Astrocyte (in vitro differentiated cells and primary cell): ENCODE measurements at regions not wholly inside any gene's neighbourhood (a gene's known extent, or its start where the extent isn't known, plus 50 kb on each side); places are given as distances from the start of the nearest gene placed in this dataset.
"Not testable (repeated sequence)": the region's sequence is repeated elsewhere in the genome, so short reads cannot be mapped to it uniquely, and the experiment has no call there.

Experiments
- DNase-seq: peaks from one replicate; pipeline ENCODE4 v3.0.0-alpha.2; 2010; ENCODE audit warnings: low read depth
- FAIRE-seq: peaks from 2 replicates; lab custom pipeline; 2011; peaks lifted over from hg19 to GRCh38; lab: Jason Lieb, UNC
- H2AFZ ChIP-seq: 2 replicates; pipeline ENCODE4 v1.6.0; 2012; ENCODE audit warnings: low read depth, low read length, inconsistent platforms
- H3K27ac ChIP-seq: 2 replicates; pipeline ENCODE4 v1.5.1; 2011; ENCODE audit warnings: low read depth, low read length, inconsistent platforms
- H3K27me3 ChIP-seq: 2 replicates; pipeline ENCODE4 v1.6.0; 2011; ENCODE audit warnings: low read length, inconsistent platforms; ENCODE audit not compliant: insufficient read depth
- H3K36me3 ChIP-seq: 2 replicates; pipeline ENCODE4 v1.5.1; 2011; ENCODE audit warnings: low read length, inconsistent platforms; ENCODE audit not compliant: insufficient read depth
- H3K4me1 ChIP-seq: 2 replicates; pipeline ENCODE4 v1.5.1; 2011; ENCODE audit warnings: low read length, inconsistent platforms; ENCODE audit not compliant: insufficient read depth
- H3K4me2 ChIP-seq: 2 replicates; pipeline ENCODE4 v1.6.0; 2012; ENCODE audit warnings: low read length, inconsistent platforms
- H3K4me3 ChIP-seq: 2 replicates; pipeline ENCODE4 v1.5.1; 2011; ENCODE audit warnings: low read depth, mild to moderate bottlenecking, low read length, inconsistent platforms; ENCODE audit not compliant: insufficient read depth
- H3K79me2 ChIP-seq: 2 replicates; pipeline ENCODE4 v1.6.0; 2012; ENCODE audit warnings: mild to moderate bottlenecking, low read length, inconsistent platforms; ENCODE audit not compliant: insufficient read depth
- H3K9ac ChIP-seq: 2 replicates; pipeline ENCODE4 v1.6.0; 2012; ENCODE audit warnings: mild to moderate bottlenecking, low read length, inconsistent platforms
- H3K9me3 ChIP-seq: 2 replicates; pipeline ENCODE4 v1.5.1; 2012; ENCODE audit warnings: low read depth, mild to moderate bottlenecking, low read length, inconsistent platforms; ENCODE audit not compliant: insufficient read depth
- H4K20me1 ChIP-seq: 2 replicates; pipeline ENCODE4 v1.6.0; 2012; ENCODE audit warnings: low read length, inconsistent platforms; ENCODE audit not compliant: insufficient read depth
- H3K27ac Mint-ChIP-seq: one replicate; pipeline ENCODE4 v1.8.0; 2021; ENCODE audit warnings: mild to moderate bottlenecking, mixed read lengths; ENCODE audit not compliant: unreplicated experiment
- H3K27me3 Mint-ChIP-seq: one replicate; pipeline ENCODE4 v1.8.0; 2021; ENCODE audit warnings: low read depth, mixed read lengths; ENCODE audit not compliant: unreplicated experiment
- H3K36me3 Mint-ChIP-seq: one replicate; pipeline ENCODE4 v1.8.0; 2021; ENCODE audit warnings: low read depth, mixed read lengths; ENCODE audit not compliant: unreplicated experiment
- H3K4me1 Mint-ChIP-seq: one replicate; pipeline ENCODE4 v1.8.0; 2021; ENCODE audit warnings: low read depth, mixed read lengths; ENCODE audit not compliant: unreplicated experiment
- H3K4me3 Mint-ChIP-seq: one replicate; pipeline ENCODE4 v1.8.0; 2021; ENCODE audit warnings: mild to moderate bottlenecking, moderate library complexity, mixed read lengths; ENCODE audit not compliant: unreplicated experiment
- H3K9me3 Mint-ChIP-seq: one replicate; pipeline ENCODE4 v1.8.0; 2021; ENCODE audit warnings: mild to moderate bottlenecking, mixed read lengths; ENCODE audit not compliant: unreplicated experiment
- CTCF ChIP-seq: IDR thresholded peaks from 2 replicates; pipeline ENCODE4 v1.5.1; 2011; ENCODE audit warnings: low read depth, mild to moderate bottlenecking, inconsistent platforms, low read length, moderate library complexity; ENCODE audit not compliant: insufficient read depth
- EZH2 ChIP-seq: IDR thresholded peaks from 2 replicates; pipeline ENCODE4 v1.6.1; 2012; ENCODE audit warnings: mild to moderate bottlenecking, low read length, inconsistent platforms; ENCODE audit not compliant: insufficient read depth

DNA sequence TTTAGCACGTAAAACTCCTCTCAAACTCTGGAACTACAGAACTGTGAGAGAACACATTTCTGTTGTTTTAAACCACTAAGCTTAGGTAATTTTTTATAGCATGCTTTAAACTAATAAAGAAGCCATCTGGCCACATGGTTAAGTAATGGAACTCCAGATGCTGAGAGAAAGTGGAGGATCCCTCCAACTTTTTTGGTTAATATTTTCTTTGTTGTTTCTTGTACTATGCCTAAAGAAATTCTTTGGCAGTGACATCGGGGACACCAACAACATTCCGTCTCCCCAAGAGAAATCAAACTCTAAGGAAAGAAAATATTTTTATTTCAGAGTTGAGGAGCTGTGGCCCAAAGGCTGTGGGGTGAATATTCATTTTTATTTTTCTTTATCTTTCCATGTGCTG, 734.8 kb upstream of the CDH9 start:
- H3K9me3 ChIP-seq = no peaks in the 10 kb centered on the region
- DNase-seq = no peak
- no peaks in the 10 kb centered on the region for H3K9me3 Mint-ChIP-seq

DNA sequence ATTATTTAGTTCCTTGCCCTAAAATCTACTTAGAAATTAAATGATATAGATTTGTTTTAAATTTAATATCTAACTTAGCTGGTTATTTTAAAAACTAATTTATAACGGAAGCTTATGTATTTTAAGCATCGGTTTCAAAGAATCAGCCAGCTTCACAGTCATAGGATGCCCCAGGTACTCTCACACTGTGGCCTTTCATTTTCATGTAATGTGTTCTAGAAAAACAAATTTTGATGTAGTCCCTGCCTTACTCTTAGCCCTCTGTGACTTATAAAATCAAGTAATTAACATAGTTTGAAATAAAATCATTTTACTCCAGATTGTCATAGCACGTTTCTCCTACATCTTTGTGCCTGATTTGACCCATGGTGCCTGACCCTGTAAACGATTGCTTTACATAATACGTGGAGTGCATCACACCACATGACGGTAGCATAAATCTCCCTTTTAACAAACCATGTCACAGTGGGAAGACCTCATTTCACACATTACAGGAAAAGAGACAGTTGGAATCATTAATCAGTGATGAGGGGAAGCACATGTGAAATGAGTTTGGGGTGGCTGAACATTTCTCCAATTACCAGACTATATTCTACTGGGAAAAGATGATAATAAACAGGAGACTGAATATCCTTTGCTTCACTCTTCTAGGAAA, 731.5 kb upstream of the CDH9 start:
- Mint-ChIP-seq H3K36me3 (no peaks in the 10 kb centered on the region), H3K27me3 (no peaks in the 10 kb centered on the region), H3K9me3 (peaks cover 2% of the 10 kb centered on the region), H3K4me1 (peaks cover 3% of the 10 kb centered on the region), H3K4me3 (no peak overlapping the region), H3K27ac (no peak overlapping the region)
- no peaks in the 10 kb centered on the region for H3K4me1 ChIP-seq
- no peak overlapping the region for H3K4me2 ChIP-seq
- no peak for DNase-seq
- H3K9me3 ChIP-seq = no peaks in the 10 kb centered on the region
- H4K20me1 ChIP-seq = no peaks in the 10 kb centered on the region
- no peak overlapping the region for H3K9ac ChIP-seq
- H3K79me2 ChIP-seq = no peaks in the 10 kb centered on the region
- FAIRE-seq = no peak
- no peak for TF ChIP-seq CTCF
- TF ChIP-seq EZH2 = no peak
- no peak overlapping the region for H2AFZ ChIP-seq
- no peak overlapping the region for H3K27ac ChIP-seq
- no peaks in the 10 kb centered on the region for H3K27me3 ChIP-seq
- no peak overlapping the region for H3K4me3 ChIP-seq
- H3K36me3 ChIP-seq = no peaks in the 10 kb centered on the region

More for the DNA sequence above, 734.8 kb upstream of the CDH9 start:
- H3K4me3 ChIP-seq = no peak overlapping the region
- H3K79me2 ChIP-seq = no peaks in the 10 kb centered on the region
- no peak overlapping the region for H3K4me2 ChIP-seq
- no peaks in the 10 kb centered on the region for H3K27me3 ChIP-seq
- H3K27ac ChIP-seq = no peak overlapping the region
- no peak for FAIRE-seq
- H4K20me1 ChIP-seq = no peaks in the 10 kb centered on the region
- Mint-ChIP-seq H3K4me3 (no peak overlapping the region), H3K4me1 (peaks cover 9% of the 10 kb centered on the region), H3K27me3 (no peaks in the 10 kb centered on the region), H3K27ac (no peak overlapping the region), H3K36me3 (no peaks in the 10 kb centered on the region)
- TF ChIP-seq EZH2 (no peak), CTCF (no peak)
- H3K4me1 ChIP-seq = no peaks in the 10 kb centered on the region
- H3K9ac ChIP-seq = no peak overlapping the region
- H2AFZ ChIP-seq = no peak overlapping the region
- H3K36me3 ChIP-seq = no peaks in the 10 kb centered on the region

GRCh38 chr5:27748847-27749246, 710.5 kb upstream of the CDH9 start:
- no peak overlapping the region for H3K27ac Mint-ChIP-seq
- no peak for TF ChIP-seq CTCF
- TF ChIP-seq EZH2 = no peak
- no peak overlapping the region for H2AFZ ChIP-seq
- no peaks in the 10 kb centered on the region for H3K36me3 Mint-ChIP-seq
- no peak overlapping the region for H3K4me2 ChIP-seq
- H3K4me3 ChIP-seq = no peak overlapping the region
- H4K20me1 ChIP-seq = no peaks in the 10 kb centered on the region
- H3K27me3 Mint-ChIP-seq = no peaks in the 10 kb centered on the region
- no peaks in the 10 kb centered on the region for H3K9me3 ChIP-seq
- FAIRE-seq (no peak), DNase-seq (no peak)
- H3K27ac ChIP-seq = no peak overlapping the region
- H3K4me3 Mint-ChIP-seq = no peak overlapping the region
- H3K9ac ChIP-seq = no peak overlapping the region
- no peaks in the 10 kb centered on the region for H3K79me2 ChIP-seq
- H3K27me3 ChIP-seq = no peaks in the 10 kb centered on the region
- no peaks in the 10 kb centered on the region for H3K4me1 Mint-ChIP-seq
- H3K4me1 ChIP-seq = no peaks in the 10 kb centered on the region
- peaks cover 13% of the 10 kb centered on the region for H3K9me3 Mint-ChIP-seq
- H3K36me3 ChIP-seq = no peaks in the 10 kb centered on the region

DNA sequence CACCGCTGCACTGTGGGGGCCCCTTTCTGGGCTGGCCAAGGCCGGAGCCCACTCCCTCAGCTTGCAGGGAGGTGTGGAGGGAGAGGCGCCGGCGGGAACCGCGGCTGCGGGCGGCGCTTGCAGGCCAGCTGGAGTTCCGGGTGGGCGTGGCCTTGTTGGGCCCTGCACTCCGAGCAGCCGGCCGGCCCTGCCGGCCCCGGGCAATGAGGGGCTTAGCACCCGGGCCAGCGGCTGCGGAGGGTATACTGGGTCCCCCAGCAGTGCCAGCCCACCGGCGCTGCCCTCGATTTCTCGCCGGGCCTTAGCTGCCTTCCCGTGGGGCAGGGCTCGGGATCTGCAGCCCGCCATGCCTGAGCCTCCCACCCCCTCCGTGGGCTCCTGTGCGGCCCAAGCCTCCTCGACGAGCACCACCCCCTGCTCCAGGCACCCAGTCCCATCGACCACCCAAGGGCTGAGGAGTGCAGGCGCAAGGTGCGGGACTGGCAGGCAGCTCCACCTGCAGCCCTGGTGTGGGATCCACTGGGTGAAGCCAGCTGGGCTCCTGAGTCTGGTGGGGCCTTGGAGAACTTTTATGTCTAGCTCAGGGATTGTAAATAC, 705.1 kb upstream of the CDH9 start:
- not testable (repeated sequence) for H3K27ac ChIP-seq, FAIRE-seq

More for the DNA sequence above, 705.1 kb upstream of the CDH9 start:
- not testable (repeated sequence) for H3K4me3 ChIP-seq, H3K36me3 Mint-ChIP-seq, H3K36me3 ChIP-seq, H3K9me3 ChIP-seq, H3K9ac ChIP-seq, H3K79me2 ChIP-seq, H3K4me3 Mint-ChIP-seq, H3K27me3 Mint-ChIP-seq, H2AFZ ChIP-seq, H3K4me1 ChIP-seq, H3K27ac Mint-ChIP-seq, H4K20me1 ChIP-seq, DNase-seq, H3K27me3 ChIP-seq, H3K4me2 ChIP-seq, H3K4me1 Mint-ChIP-seq
- peaks cover 14% of the 10 kb centered on the region for H3K9me3 Mint-ChIP-seq
